OCI-LY3 (cell line): ENCODE measurements at regions not wholly inside any gene's neighbourhood (a gene's known extent, or its start where the extent isn't known, plus 50 kb on each side); places are given as distances from the start of the nearest gene placed in this dataset.
"Not testable (repeated sequence)": the region's sequence is repeated elsewhere in the genome, so short reads cannot be mapped to it uniquely, and the experiment has no call there.

Source experiments
- H2AFZ ChIP-seq: fragments of 200-600, 300-600 bp; shearing (Covaris generic); 2 replicates; pipeline ENCODE4 v1.6.0; 2014; ENCODE audit warnings: antibody characterized with exemption, low read depth, low read length
- H3K27ac ChIP-seq: fragments of 200-600, 300-600 bp; sonication (generic); 2 replicates; pipeline ENCODE4 v1.5.1; 2014; ENCODE audit warnings: mild to moderate bottlenecking, low read length, moderate library complexity, mixed read lengths
- H3K27me3 ChIP-seq: fragments of 200-600, 300-600 bp; sonication (generic); 2 replicates; pipeline ENCODE4 v1.6.1; 2014; ENCODE audit warnings: low read depth, low read length, mixed read lengths
- H3K36me3 ChIP-seq: fragments of 200-600, 300-600 bp; sonication (generic); replicated peaks from 2 replicates; pipeline ENCODE3; 2014; ENCODE audit warnings: low read depth, low read length, mixed read lengths
- H3K4me1 ChIP-seq: fragments of 300-600, 200-600 bp; sonication (generic); 2 replicates; pipeline ENCODE4 v1.6.1; 2014; ENCODE audit warnings: low read length, mixed read lengths
- H3K4me2 ChIP-seq: fragments of 200-600, 300-600 bp; sonication (generic); 2 replicates; pipeline ENCODE4 v1.6.1; 2014; ENCODE audit warnings: low read length, mixed read lengths
- H3K4me3 ChIP-seq: fragments of 300-600, 200-600 bp; sonication (generic); 2 replicates; pipeline ENCODE4 v1.5.1; 2014; ENCODE audit warnings: antibody characterized with exemption, mild to moderate bottlenecking, low read length, moderate library complexity
- H3K79me2 ChIP-seq: fragments of 300-600, 200-600 bp; shearing (Covaris generic); 2 replicates; pipeline ENCODE4 v1.6.1; 2014; ENCODE audit warnings: mild to moderate bottlenecking, low read length, mixed read lengths
- H3K9ac ChIP-seq: fragments of 300-600, 200-600 bp; shearing (Covaris generic); 2 replicates; pipeline ENCODE4 v1.6.0; 2014; ENCODE audit warnings: mild to moderate bottlenecking, low read length, moderate library complexity
- H3K9me3 ChIP-seq: fragments of 200-600, 300-600 bp; shearing (Covaris generic); 2 replicates; pipeline ENCODE4 v1.6.1; 2014; ENCODE audit warnings: low read length, mixed read lengths; ENCODE audit not compliant: insufficient read depth
- H4K20me1 ChIP-seq: fragments of 200-600, 300-600 bp; sonication (generic); 2 replicates; pipeline ENCODE4 v1.6.1; 2016; ENCODE audit warnings: low read length, mixed read lengths; ENCODE audit not compliant: insufficient read depth
- EZH2phosphoT487 ChIP-seq: fragments of 200-600 bp; shearing (Covaris generic); IDR thresholded peaks from 2 replicates; pipeline ENCODE4 v1.6.1; 2018; ENCODE audit warnings: antibody characterized with exemption, mixed run types, low read depth
- TF ChIP-seq, protein P1 (sequence below): fragments of 200-600, 300-600 bp; sonication (generic); IDR thresholded peaks from 2 replicates; pipeline ENCODE4 v1.5.1; 2014; ENCODE audit warnings: antibody characterized with exemption, low read length, low read depth

- H3K27me3 ChIP-seq, result no peaks in the 10 kb centered on the region
Measured at GRCh38 chr4:54840430-54840829, 182.7 kb downstream of the KIT start.

GRCh38 chr4:54838301-54838700 lies 180.5 kb downstream of the KIT start:
- Histone ChIP-seq H3K4me1 (no peaks in the 10 kb centered on the region), H3K9ac (no peak overlapping the region), H3K27me3 (no peaks in the 10 kb centered on the region), H3K36me3 (no peaks in the 10 kb centered on the region), H4K20me1 (no peaks in the 10 kb centered on the region), H3K4me2 (no peak overlapping the region), H3K27ac (no peak overlapping the region), H3K9me3 (no peaks in the 10 kb centered on the region), H2AFZ (no peak overlapping the region), H3K4me3 (no peak overlapping the region), H3K79me2 (no peaks in the 10 kb centered on the region)
- TF ChIP-seq, protein P1, sequence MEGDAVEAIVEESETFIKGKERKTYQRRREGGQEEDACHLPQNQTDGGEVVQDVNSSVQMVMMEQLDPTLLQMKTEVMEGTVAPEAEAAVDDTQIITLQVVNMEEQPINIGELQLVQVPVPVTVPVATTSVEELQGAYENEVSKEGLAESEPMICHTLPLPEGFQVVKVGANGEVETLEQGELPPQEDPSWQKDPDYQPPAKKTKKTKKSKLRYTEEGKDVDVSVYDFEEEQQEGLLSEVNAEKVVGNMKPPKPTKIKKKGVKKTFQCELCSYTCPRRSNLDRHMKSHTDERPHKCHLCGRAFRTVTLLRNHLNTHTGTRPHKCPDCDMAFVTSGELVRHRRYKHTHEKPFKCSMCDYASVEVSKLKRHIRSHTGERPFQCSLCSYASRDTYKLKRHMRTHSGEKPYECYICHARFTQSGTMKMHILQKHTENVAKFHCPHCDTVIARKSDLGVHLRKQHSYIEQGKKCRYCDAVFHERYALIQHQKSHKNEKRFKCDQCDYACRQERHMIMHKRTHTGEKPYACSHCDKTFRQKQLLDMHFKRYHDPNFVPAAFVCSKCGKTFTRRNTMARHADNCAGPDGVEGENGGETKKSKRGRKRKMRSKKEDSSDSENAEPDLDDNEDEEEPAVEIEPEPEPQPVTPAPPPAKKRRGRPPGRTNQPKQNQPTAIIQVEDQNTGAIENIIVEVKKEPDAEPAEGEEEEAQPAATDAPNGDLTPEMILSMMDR, result no peak
- TF ChIP-seq EZH2phosphoT487, result no peak

More at GRCh38 chr4:54840430-54840829, 182.7 kb downstream of the KIT start:
- Histone ChIP-seq H2AFZ (no peak overlapping the region), H3K9ac (no peak overlapping the region), H3K4me1 (no peaks in the 10 kb centered on the region), H4K20me1 (no peaks in the 10 kb centered on the region), H3K79me2 (no peaks in the 10 kb centered on the region), H3K4me2 (no peak overlapping the region), H3K9me3 (no peaks in the 10 kb centered on the region), H3K27ac (no peak overlapping the region), H3K36me3 (no peaks in the 10 kb centered on the region), H3K4me3 (no peak overlapping the region)
- TF ChIP-seq EZH2phosphoT487, result no peak
- TF ChIP-seq, protein P1, result no peak; the same call in 1 of the 2 replicates

GRCh38 chr4:54837576-54838140 lies 179.9 kb downstream of the KIT start:
- H3K4me3 ChIP-seq, result no peak overlapping the region
- H3K4me1 ChIP-seq, result no peaks in the 10 kb centered on the region
- H3K9me3 ChIP-seq, result no peaks in the 10 kb centered on the region
- TF ChIP-seq, protein P1, result no peak
- TF ChIP-seq EZH2phosphoT487, result no peak
- no peak overlapping the region for H3K4me2 ChIP-seq
- H3K79me2 ChIP-seq, result no peaks in the 10 kb centered on the region
- H3K36me3 ChIP-seq, result no peaks in the 10 kb centered on the region
- H3K27ac ChIP-seq, result no peak overlapping the region
- no peaks in the 10 kb centered on the region for H4K20me1 ChIP-seq
- no peaks in the 10 kb centered on the region for H3K27me3 ChIP-seq
- no peak overlapping the region for H3K9ac ChIP-seq
- no peak overlapping the region for H2AFZ ChIP-seq

DNA sequence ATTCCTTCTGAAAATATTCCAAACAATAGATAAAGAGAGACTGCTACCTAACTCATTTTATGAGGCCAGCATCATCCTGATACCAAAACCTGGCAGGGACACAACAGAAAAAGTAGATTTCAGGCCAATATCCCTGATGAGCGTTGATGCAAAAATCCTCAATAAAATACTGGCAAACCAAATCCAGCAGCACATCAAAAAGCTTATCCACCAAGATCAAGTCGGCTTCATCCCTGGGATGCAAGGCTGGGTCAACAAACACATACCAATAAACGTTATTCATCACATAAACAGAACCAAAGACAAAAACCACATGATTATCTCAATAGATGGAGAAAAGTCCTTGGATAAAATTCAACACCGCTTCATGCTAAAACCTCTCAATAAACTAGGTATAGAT lies 170.6 kb downstream of the KIT start:
- H2AFZ ChIP-seq, H3K9ac ChIP-seq, H3K4me2 ChIP-seq, H3K4me3 ChIP-seq, H3K79me2 ChIP-seq, H3K9me3 ChIP-seq, H3K36me3 ChIP-seq, H3K4me1 ChIP-seq, H3K27me3 ChIP-seq, H3K27ac ChIP-seq, H4K20me1 ChIP-seq: not testable (repeated sequence)
